ENCODE measurements at regions not wholly inside any gene's neighbourhood (a gene's known extent, or its start where the extent isn't known, plus 50 kb on each side); places are given as distances from the start of the nearest gene placed in this dataset.

DNA sequence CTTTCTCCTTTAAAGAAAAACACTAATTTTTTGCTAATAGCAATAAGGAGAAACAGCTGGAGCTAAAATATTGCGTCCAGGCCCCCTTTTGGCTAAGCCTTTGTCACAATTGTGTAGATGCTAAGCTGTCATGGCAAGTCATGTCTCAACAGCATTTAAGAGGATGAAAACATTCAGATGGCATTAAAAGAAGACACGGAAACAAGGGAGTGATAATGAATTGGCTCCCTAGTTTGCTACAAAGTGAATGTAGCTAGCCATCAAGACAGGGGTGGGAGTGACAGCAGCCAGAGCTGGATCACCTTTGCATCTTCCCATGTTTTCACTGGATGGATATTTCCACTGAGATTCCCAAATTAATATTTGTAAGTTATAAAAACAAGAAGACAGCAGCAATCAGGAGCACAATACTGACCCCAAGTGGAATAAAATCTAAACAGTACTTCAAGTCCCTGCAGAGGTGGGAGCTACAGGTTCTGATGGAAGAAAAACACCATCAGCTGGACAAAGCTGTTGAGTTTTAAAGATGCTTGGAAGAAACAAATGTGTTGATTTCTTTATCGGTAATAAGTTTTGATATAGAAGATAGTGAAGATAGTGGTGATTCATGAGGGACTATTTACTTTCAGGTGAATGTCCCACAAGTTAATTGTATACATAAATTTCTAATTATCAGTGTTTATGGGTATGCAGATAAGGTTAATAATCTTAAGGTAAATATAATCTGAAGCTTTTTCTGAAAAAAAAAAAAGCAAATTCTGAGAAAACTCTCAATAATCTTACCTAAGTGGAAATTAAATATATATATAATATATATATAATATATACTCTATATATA lies 129.4 kb downstream of the SLC16A9 start (continued):
- TF ChIP-seq, protein P1, sequence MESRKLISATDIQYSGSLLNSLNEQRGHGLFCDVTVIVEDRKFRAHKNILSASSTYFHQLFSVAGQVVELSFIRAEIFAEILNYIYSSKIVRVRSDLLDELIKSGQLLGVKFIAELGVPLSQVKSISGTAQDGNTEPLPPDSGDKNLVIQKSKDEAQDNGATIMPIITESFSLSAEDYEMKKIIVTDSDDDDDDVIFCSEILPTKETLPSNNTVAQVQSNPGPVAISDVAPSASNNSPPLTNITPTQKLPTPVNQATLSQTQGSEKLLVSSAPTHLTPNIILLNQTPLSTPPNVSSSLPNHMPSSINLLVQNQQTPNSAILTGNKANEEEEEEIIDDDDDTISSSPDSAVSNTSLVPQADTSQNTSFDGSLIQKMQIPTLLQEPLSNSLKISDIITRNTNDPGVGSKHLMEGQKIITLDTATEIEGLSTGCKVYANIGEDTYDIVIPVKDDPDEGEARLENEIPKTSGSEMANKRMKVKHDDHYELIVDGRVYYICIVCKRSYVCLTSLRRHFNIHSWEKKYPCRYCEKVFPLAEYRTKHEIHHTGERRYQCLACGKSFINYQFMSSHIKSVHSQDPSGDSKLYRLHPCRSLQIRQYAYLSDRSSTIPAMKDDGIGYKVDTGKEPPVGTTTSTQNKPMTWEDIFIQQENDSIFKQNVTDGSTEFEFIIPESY (IDR thresholded peaks at IDR 0.05; ENCODE audit: extremely low read depth, insufficient replicate concordance, low read length), result no peak
- no peak for TF ChIP-seq SRF (IDR thresholded peaks at IDR 0.05; ENCODE audit: low read depth)
- TF ChIP-seq, protein P2, sequence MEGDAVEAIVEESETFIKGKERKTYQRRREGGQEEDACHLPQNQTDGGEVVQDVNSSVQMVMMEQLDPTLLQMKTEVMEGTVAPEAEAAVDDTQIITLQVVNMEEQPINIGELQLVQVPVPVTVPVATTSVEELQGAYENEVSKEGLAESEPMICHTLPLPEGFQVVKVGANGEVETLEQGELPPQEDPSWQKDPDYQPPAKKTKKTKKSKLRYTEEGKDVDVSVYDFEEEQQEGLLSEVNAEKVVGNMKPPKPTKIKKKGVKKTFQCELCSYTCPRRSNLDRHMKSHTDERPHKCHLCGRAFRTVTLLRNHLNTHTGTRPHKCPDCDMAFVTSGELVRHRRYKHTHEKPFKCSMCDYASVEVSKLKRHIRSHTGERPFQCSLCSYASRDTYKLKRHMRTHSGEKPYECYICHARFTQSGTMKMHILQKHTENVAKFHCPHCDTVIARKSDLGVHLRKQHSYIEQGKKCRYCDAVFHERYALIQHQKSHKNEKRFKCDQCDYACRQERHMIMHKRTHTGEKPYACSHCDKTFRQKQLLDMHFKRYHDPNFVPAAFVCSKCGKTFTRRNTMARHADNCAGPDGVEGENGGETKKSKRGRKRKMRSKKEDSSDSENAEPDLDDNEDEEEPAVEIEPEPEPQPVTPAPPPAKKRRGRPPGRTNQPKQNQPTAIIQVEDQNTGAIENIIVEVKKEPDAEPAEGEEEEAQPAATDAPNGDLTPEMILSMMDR (IDR thresholded peaks at IDR 0.05 in 2 of 3, conservative IDR thresholded peaks at IDR 0.05 in 1 of 3; ENCODE audit: borderline replicate concordance in 1 of 3, insufficient read depth in 1 of 3, low read depth in 2 of 3, low read length in 2 of 3), result peak; percentile 35 to 61 (median 41); a peak in 4 of 6 replicates
- no peak for TF ChIP-seq SP1 (IDR thresholded peaks at IDR 0.05; ENCODE audit: low read depth)
- TF ChIP-seq POLR2A (IDR thresholded peaks at IDR 0.05; ENCODE audit: borderline replicate concordance, extremely low read depth, insufficient read depth, insufficient read length), result no peak
- no peak for TF ChIP-seq EGR1 (IDR thresholded peaks at IDR 0.05; ENCODE audit: low read depth)

DNA sequence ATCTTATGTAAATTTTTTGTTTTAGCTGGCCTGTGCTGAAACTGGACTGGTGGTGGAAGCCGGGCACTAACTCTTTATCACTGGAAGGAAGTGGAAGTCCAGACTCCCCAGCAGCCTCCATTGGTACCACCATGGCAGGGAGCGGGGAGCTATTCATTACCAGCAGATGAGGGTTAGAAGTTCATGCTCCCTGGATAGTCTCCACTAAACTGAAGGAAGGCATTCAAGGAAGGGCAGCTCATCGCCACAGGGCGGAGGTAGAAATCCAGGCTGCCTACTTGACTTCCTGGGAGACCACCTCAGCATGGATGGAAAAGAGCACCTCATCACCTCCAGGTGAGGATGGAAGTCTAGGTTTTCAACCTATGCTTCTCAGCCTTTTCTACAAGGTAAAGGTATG lies 130.9 kb downstream of the SLC16A9 start:
- no peak for ATAC-seq
- Histone ChIP-seq H3K27ac (ENCODE audit: low read depth, low read length) (no peak overlapping the region), H3K9me2 (ENCODE audit: insufficient read depth) (no peaks in the 10 kb centered on the region), H3K4me3 (replicated peaks in 1 of 2; ENCODE audit: low read depth in 1 of 2, low read length in 2 of 2) (no peak overlapping the region), H3K27me3 (ENCODE audit: insufficient read depth, low read length) (peaks cover 27% of the 10 kb centered on the region; the same call in 1 of the 2 replicates), H2AFZ (ENCODE audit: low read depth, low read length, poor library complexity, severe bottlenecking) (no peak overlapping the region), H3K4me2 (ENCODE audit: low read length) (no peak overlapping the region), H3K9me3 (ENCODE audit: control insufficient read depth in 1 of 2, insufficient read depth in 1 of 2, low read depth in 1 of 2, low read length in 2 of 2) (no peaks in the 10 kb centered on the region), H3K36me3 (ENCODE audit: control insufficient read depth in 1 of 2, insufficient read depth in 2 of 2, low read length in 2 of 2) (no peaks in the 10 kb centered on the region), H4K20me1 (ENCODE audit: insufficient read depth) (no peaks in the 10 kb centered on the region), H3K4me1 (ENCODE audit: control insufficient read depth in 1 of 2, insufficient read depth in 2 of 2, low read length in 2 of 2) (no peaks in the 10 kb centered on the region), H3K79me2 (ENCODE audit: insufficient read depth, low read length) (no peaks in the 10 kb centered on the region), H3K9ac (ENCODE audit: low read length) (no peak overlapping the region)
- no TSS peak for BruUV-seq (replicated peaks)
- ChIA-PET POLR2A (no interaction called here), CTCF (no interaction called here), RAD21 (ENCODE audit: low non-redundant PET in 1 of 2, low total read pairs in 2 of 2, uncharacterized antibody in 2 of 2, unreplicated experiment in 2 of 2) (no interaction called here)
- DNase-seq (ENCODE audit: low read depth, low spot score), result no peak
- intact Hi-C loops (cut with micrococcal nuclease), result no loop called here
- TF ChIP-seq TCF7L2 (IDR thresholded peaks at IDR 0.05; ENCODE audit: borderline replicate concordance, extremely low read depth, insufficient read depth, insufficient read length) (no peak), CBX3 (IDR thresholded peaks at IDR 0.05; ENCODE audit: low read depth) (no peak), CEBPB (IDR thresholded peaks at IDR 0.05; ENCODE audit: low read depth) (no peak), EGR1 (IDR thresholded peaks at IDR 0.05; ENCODE audit: low read depth) (no peak), ELF1 (IDR thresholded peaks at IDR 0.05; ENCODE audit: borderline replicate concordance, low read depth) (no peak), POLR2A (IDR thresholded peaks at IDR 0.05; ENCODE audit: borderline replicate concordance, extremely low read depth, insufficient read depth, insufficient read length) (no peak), POLR2AphosphoS5 (IDR thresholded peaks at IDR 0.05; ENCODE audit: low read depth, low read length) (no peak)
- TF ChIP-seq, protein P3, sequence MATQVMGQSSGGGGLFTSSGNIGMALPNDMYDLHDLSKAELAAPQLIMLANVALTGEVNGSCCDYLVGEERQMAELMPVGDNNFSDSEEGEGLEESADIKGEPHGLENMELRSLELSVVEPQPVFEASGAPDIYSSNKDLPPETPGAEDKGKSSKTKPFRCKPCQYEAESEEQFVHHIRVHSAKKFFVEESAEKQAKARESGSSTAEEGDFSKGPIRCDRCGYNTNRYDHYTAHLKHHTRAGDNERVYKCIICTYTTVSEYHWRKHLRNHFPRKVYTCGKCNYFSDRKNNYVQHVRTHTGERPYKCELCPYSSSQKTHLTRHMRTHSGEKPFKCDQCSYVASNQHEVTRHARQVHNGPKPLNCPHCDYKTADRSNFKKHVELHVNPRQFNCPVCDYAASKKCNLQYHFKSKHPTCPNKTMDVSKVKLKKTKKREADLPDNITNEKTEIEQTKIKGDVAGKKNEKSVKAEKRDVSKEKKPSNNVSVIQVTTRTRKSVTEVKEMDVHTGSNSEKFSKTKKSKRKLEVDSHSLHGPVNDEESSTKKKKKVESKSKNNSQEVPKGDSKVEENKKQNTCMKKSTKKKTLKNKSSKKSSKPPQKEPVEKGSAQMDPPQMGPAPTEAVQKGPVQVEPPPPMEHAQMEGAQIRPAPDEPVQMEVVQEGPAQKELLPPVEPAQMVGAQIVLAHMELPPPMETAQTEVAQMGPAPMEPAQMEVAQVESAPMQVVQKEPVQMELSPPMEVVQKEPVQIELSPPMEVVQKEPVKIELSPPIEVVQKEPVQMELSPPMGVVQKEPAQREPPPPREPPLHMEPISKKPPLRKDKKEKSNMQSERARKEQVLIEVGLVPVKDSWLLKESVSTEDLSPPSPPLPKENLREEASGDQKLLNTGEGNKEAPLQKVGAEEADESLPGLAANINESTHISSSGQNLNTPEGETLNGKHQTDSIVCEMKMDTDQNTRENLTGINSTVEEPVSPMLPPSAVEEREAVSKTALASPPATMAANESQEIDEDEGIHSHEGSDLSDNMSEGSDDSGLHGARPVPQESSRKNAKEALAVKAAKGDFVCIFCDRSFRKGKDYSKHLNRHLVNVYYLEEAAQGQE (IDR thresholded peaks at IDR 0.05; ENCODE audit: low read depth), result no peak
- TF ChIP-seq, protein P4, sequence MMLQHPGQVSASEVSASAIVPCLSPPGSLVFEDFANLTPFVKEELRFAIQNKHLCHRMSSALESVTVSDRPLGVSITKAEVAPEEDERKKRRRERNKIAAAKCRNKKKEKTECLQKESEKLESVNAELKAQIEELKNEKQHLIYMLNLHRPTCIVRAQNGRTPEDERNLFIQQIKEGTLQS (IDR thresholded peaks at IDR 0.05), result no peak

All from HCT116 (cell line).